ENCODE measurements at regions not wholly inside any gene's neighbourhood (a gene's known extent, or its start where the extent isn't known, plus 50 kb on each side); places are given as distances from the start of the nearest gene placed in this dataset.
A peak's percentile ranks its signal among the peaks of the same experiment; 100 is the strongest.
"Not testable (repeated sequence)": the region's sequence is repeated elsewhere in the genome, so short reads cannot be mapped to it uniquely, and the experiment has no call there.

- ATAC-seq (no peak), DNase-seq (no peak)
- Mint-ChIP-seq H3K9me3 (no peaks in the 10 kb centered on the region), H3K4me1 (ENCODE audit: low read depth) (no peaks in the 10 kb centered on the region), H3K27me3 (ENCODE audit: low read depth) (no peaks in the 10 kb centered on the region), H3K36me3 (ENCODE audit: insufficient read depth) (no peaks in the 10 kb centered on the region), H3K4me3 (no peak overlapping the region)
Measured at GRCh38 chr16:77077256-77077922, 113.6 kb upstream of the MON1B start.

- no peaks in the 10 kb centered on the region for H3K4me1 Mint-ChIP-seq (ENCODE audit: low read depth)
- H3K9me3 Mint-ChIP-seq, result no peaks in the 10 kb centered on the region
- no peaks in the 10 kb centered on the region for H3K27me3 Mint-ChIP-seq (ENCODE audit: low read depth)
- no peak for DNase-seq
- ATAC-seq, result no peak
- no peak overlapping the region for H3K4me3 Mint-ChIP-seq
- H3K36me3 Mint-ChIP-seq (ENCODE audit: insufficient read depth), result no peaks in the 10 kb centered on the region
Measured at GRCh38 chr16:77085981-77086380, 105.0 kb upstream of the MON1B start.

- DNase-seq, result no peak
- Mint-ChIP-seq H3K27me3 (ENCODE audit: low read depth) (no peaks in the 10 kb centered on the region), H3K4me3 (no peak overlapping the region), H3K4me1 (ENCODE audit: low read depth) (no peaks in the 10 kb centered on the region), H3K9me3 (no peaks in the 10 kb centered on the region), H3K36me3 (ENCODE audit: insufficient read depth) (no peaks in the 10 kb centered on the region)
- no peak for ATAC-seq
Measured at GRCh38 chr16:77090062-77090461, 100.9 kb upstream of the MON1B start.

- no peak for ATAC-seq
- Mint-ChIP-seq H3K27me3 (ENCODE audit: low read depth) (no peaks in the 10 kb centered on the region), H3K4me3 (no peak overlapping the region), H3K4me1 (ENCODE audit: low read depth) (no peaks in the 10 kb centered on the region), H3K9me3 (no peaks in the 10 kb centered on the region), H3K36me3 (ENCODE audit: insufficient read depth) (no peaks in the 10 kb centered on the region)
- DNase-seq, result no peak
Measured at GRCh38 chr16:77093309-77093708, 97.7 kb upstream of the MON1B start.

- H3K27me3 Mint-ChIP-seq (ENCODE audit: low read depth), result no peaks in the 10 kb centered on the region
- DNase-seq, result no peak
- no peak for ATAC-seq
Measured at GRCh38 chr16:77093999-77094398, 97.0 kb upstream of the MON1B start.

GRCh38 chr16:77111056-77111565, 79.9 kb upstream of the MON1B start:
- no peak for DNase-seq
- Mint-ChIP-seq H3K36me3 (ENCODE audit: insufficient read depth) (no peaks in the 10 kb centered on the region), H3K27me3 (ENCODE audit: low read depth) (no peaks in the 10 kb centered on the region), H3K9me3 (peaks cover under 1% of the 10 kb centered on the region), H3K4me1 (ENCODE audit: low read depth) (no peaks in the 10 kb centered on the region), H3K4me3 (no peak overlapping the region)
- peak in 1 of 2 donors; percentile 18 for ATAC-seq

More at GRCh38 chr16:77093999-77094398, 97.0 kb upstream of the MON1B start:
- H3K4me1 Mint-ChIP-seq (ENCODE audit: low read depth), result no peaks in the 10 kb centered on the region
- no peaks in the 10 kb centered on the region for H3K9me3 Mint-ChIP-seq
- H3K36me3 Mint-ChIP-seq (ENCODE audit: insufficient read depth), result no peaks in the 10 kb centered on the region
- H3K4me3 Mint-ChIP-seq, result no peak overlapping the region

GRCh38 chr16:77112746-77113145, 78.2 kb upstream of the MON1B start:
- H3K27me3 Mint-ChIP-seq (ENCODE audit: low read depth), result no peaks in the 10 kb centered on the region

GRCh38 chr16:77113835-77114234, 77.2 kb upstream of the MON1B start:
- Mint-ChIP-seq H3K36me3 (ENCODE audit: insufficient read depth) (no peaks in the 10 kb centered on the region), H3K9me3 (no peaks in the 10 kb centered on the region), H3K4me3 (no peak overlapping the region), H3K27me3 (ENCODE audit: low read depth) (peaks cover 6% of the 10 kb centered on the region), H3K4me1 (ENCODE audit: low read depth) (no peaks in the 10 kb centered on the region)
- no peak for DNase-seq
- no peak for ATAC-seq

More at GRCh38 chr16:77112746-77113145, 78.2 kb upstream of the MON1B start:
- DNase-seq (no peak), ATAC-seq (no peak)
- Mint-ChIP-seq H3K9me3 (no peaks in the 10 kb centered on the region), H3K4me1 (ENCODE audit: low read depth) (no peaks in the 10 kb centered on the region), H3K36me3 (ENCODE audit: insufficient read depth) (no peaks in the 10 kb centered on the region), H3K4me3 (no peak overlapping the region)

- H3K27me3 Mint-ChIP-seq (ENCODE audit: low read depth), result not testable (repeated sequence)
Measured at GRCh38 chr16:77114361-77114760, 76.6 kb upstream of the MON1B start.

GRCh38 chr16:77116856-77117255, 74.1 kb upstream of the MON1B start:
- no peaks in the 10 kb centered on the region for H3K36me3 Mint-ChIP-seq (ENCODE audit: insufficient read depth)
- no peaks in the 10 kb centered on the region for H3K9me3 Mint-ChIP-seq
- DNase-seq (no peak), ATAC-seq (no peak)
- peaks cover 7% of the 10 kb centered on the region for H3K27me3 Mint-ChIP-seq (ENCODE audit: low read depth)
- no peaks in the 10 kb centered on the region for H3K4me1 Mint-ChIP-seq (ENCODE audit: low read depth)
- no peak overlapping the region for H3K4me3 Mint-ChIP-seq

More at GRCh38 chr16:77114361-77114760, 76.6 kb upstream of the MON1B start:
- ATAC-seq; H3K4me3 Mint-ChIP-seq; DNase-seq; H3K9me3 Mint-ChIP-seq; H3K36me3 Mint-ChIP-seq (ENCODE audit: insufficient read depth); H3K4me1 Mint-ChIP-seq (ENCODE audit: low read depth): not testable (repeated sequence)

GRCh38 chr16:77117707-77118106, 73.3 kb upstream of the MON1B start:
- Mint-ChIP-seq H3K4me1 (ENCODE audit: low read depth) (no peaks in the 10 kb centered on the region), H3K36me3 (ENCODE audit: insufficient read depth) (no peaks in the 10 kb centered on the region), H3K9me3 (no peaks in the 10 kb centered on the region), H3K27me3 (ENCODE audit: low read depth) (peaks cover 7% of the 10 kb centered on the region), H3K4me3 (no peak overlapping the region)
- ATAC-seq (no peak), DNase-seq (no peak)

GRCh38 chr16:77131398-77131797, 59.6 kb upstream of the MON1B start:
- no peaks in the 10 kb centered on the region for H3K4me1 Mint-ChIP-seq (ENCODE audit: low read depth)
- ATAC-seq (no peak), DNase-seq (no peak)
- no peaks in the 10 kb centered on the region for H3K9me3 Mint-ChIP-seq
- peaks cover 8% of the 10 kb centered on the region for H3K27me3 Mint-ChIP-seq (ENCODE audit: low read depth)
- no peaks in the 10 kb centered on the region for H3K36me3 Mint-ChIP-seq (ENCODE audit: insufficient read depth)
- no peak overlapping the region for H3K4me3 Mint-ChIP-seq

GRCh38 chr16:77132051-77132618, 58.9 kb upstream of the MON1B start:
- DNase-seq, result no peak
- Mint-ChIP-seq H3K4me3 (no peak overlapping the region), H3K27me3 (ENCODE audit: low read depth) (peaks cover 8% of the 10 kb centered on the region), H3K4me1 (ENCODE audit: low read depth) (no peaks in the 10 kb centered on the region), H3K9me3 (no peaks in the 10 kb centered on the region), H3K36me3 (ENCODE audit: insufficient read depth) (no peaks in the 10 kb centered on the region)
- no peak for ATAC-seq

GRCh38 chr16:77133706-77134105, 57.3 kb upstream of the MON1B start:
- Mint-ChIP-seq H3K36me3 (ENCODE audit: insufficient read depth) (no peaks in the 10 kb centered on the region), H3K27me3 (ENCODE audit: low read depth) (peaks cover 10% of the 10 kb centered on the region), H3K9me3 (no peaks in the 10 kb centered on the region), H3K4me3 (no peak overlapping the region), H3K4me1 (ENCODE audit: low read depth) (no peaks in the 10 kb centered on the region)
- no peak for ATAC-seq
- no peak for DNase-seq

- DNase-seq (no peak), ATAC-seq (no peak)
- H3K27me3 Mint-ChIP-seq (ENCODE audit: low read depth), result peaks cover 14% of the 10 kb centered on the region
- H3K4me1 Mint-ChIP-seq (ENCODE audit: low read depth), result no peaks in the 10 kb centered on the region
- H3K4me3 Mint-ChIP-seq, result no peak overlapping the region
- no peaks in the 10 kb centered on the region for H3K9me3 Mint-ChIP-seq
- H3K36me3 Mint-ChIP-seq (ENCODE audit: insufficient read depth), result no peaks in the 10 kb centered on the region
Measured at GRCh38 chr16:77137045-77137444, 53.9 kb upstream of the MON1B start.

Measured in activated T-cell treated with anti-CD3 and anti-CD28 coated beads, Interleukin-2, amount 50 U/mL, for 4 hours (primary cell).